PC-9 (cell line): ENCODE measurements at regions not wholly inside any gene's neighbourhood (a gene's known extent, or its start where the extent isn't known, plus 50 kb on each side); places are given as distances from the start of the nearest gene placed in this dataset.
A peak's percentile ranks its signal among the peaks of the same experiment; 100 is the strongest.

ENCODE experiments used
- BruUV-seq: library from RNA; stranded (reverse); fragments of 400-500 nt; replicated peaks from 2 replicates; lab custom pipeline; 2021; lab: Mats Ljungman, UMichigan
- CTCF ChIA-PET: fragments of 300-600 bp; sonication (Branson Sonifier 250); formaldehyde crosslinking; loops from one replicate; lab custom pipeline; 2022; ENCODE audit warnings: antibody characterized with exemption; lab: Charles Lee
- POLR2A ChIA-PET: fragments of 300-600 bp; sonication (Branson Sonifier 250); formaldehyde crosslinking; loops from one replicate; lab custom pipeline; 2022; ENCODE audit warnings: antibody characterized with exemption; ENCODE audit not compliant: unreplicated experiment; lab: Charles Lee
- DNase-seq, 2 experiments: peaks; one replicate each; pipeline versions ENCODE4 v3.0.0 to v3.0.0-alpha.2; 2015 to 2022; ENCODE audit warnings: mixed read lengths in 1 of 2
- H2AFZ ChIP-seq: fragments of 200-600 bp; sonication (generic); 2 replicates; pipeline ENCODE4 v1.8.1; 2017; ENCODE audit warnings: antibody characterized with exemption
- H3F3A ChIP-seq: fragments of 200-600 bp; sonication (generic); 2 replicates; pipeline ENCODE4 v1.8.1; 2017; ENCODE audit warnings: antibody characterized with exemption, mild to moderate bottlenecking, low read depth; ENCODE audit not compliant: insufficient read depth
- H3K27ac ChIP-seq: fragments of 200-600 bp; sonication (generic); 2 replicates; pipeline ENCODE4 v1.6.1; 2016; ENCODE audit warnings: mixed run types
- H3K27me3 ChIP-seq: fragments of 200-600 bp; sonication (generic); 2 replicates; pipeline ENCODE4 v1.6.1; 2016; ENCODE audit warnings: low read depth, mixed run types; ENCODE audit not compliant: insufficient read depth
- H3K36me3 ChIP-seq: fragments of 200-600 bp; sonication (generic); 2 replicates; pipeline ENCODE4 v1.6.1; 2016; ENCODE audit warnings: low read depth, mixed run types
- H3K4me1 ChIP-seq: fragments of 200-600 bp; sonication (generic); replicated peaks from 2 replicates; pipeline ENCODE4 v1.6.1; 2016; ENCODE audit warnings: mixed run types; ENCODE audit not compliant: insufficient read depth
- H3K4me2 ChIP-seq: fragments of 200-600 bp; sonication (generic); 2 replicates; pipeline ENCODE4 v1.6.1; 2017; ENCODE audit warnings: mixed run types
- H3K4me3 ChIP-seq: fragments of 200-600 bp; sonication (generic); 2 replicates; pipeline ENCODE4 v1.6.1; 2016; ENCODE audit warnings: mixed run types
- H3K79me2 ChIP-seq: fragments of 200-600 bp; sonication (generic); 2 replicates; pipeline ENCODE4 v1.6.1; 2017; ENCODE audit warnings: low read depth, mixed run types
- H3K9me2 ChIP-seq: fragments of 200-600 bp; sonication (generic); 2 replicates; pipeline ENCODE4 v1.8.1; 2017; ENCODE audit warnings: mild to moderate bottlenecking; ENCODE audit not compliant: insufficient read depth
- H3K9me3 ChIP-seq: fragments of 200-600 bp; sonication (generic); 2 replicates; pipeline ENCODE4 v1.8.1; 2016; ENCODE audit warnings: low read depth; ENCODE audit not compliant: insufficient read depth
- H4K20me1 ChIP-seq: fragments of 200-600 bp; sonication (generic); 2 replicates; pipeline ENCODE4 v1.8.1; 2017; ENCODE audit not compliant: insufficient read depth
- CTCF ChIP-seq: fragments of 200-600 bp; sonication (generic); conservative IDR thresholded peaks from 2 replicates; pipeline ENCODE4 v1.6.1; 2017; ENCODE audit warnings: mixed run types, antibody characterized with exemption, mild to moderate bottlenecking, moderate library complexity
- EZH2 ChIP-seq: fragments of 200-600 bp; sonication (generic); IDR thresholded peaks from 2 replicates; pipeline ENCODE4 v1.8.0; 2017; ENCODE audit warnings: antibody characterized with exemption, low read depth
- intact Hi-C: fragments of 100-400 bp; cut with micrococcal nuclease; formaldehyde crosslinking; loops from one replicate; pipeline ENCODE4 v1.10.0; 2022; ENCODE audit not compliant: unreplicated experiment

DNA sequence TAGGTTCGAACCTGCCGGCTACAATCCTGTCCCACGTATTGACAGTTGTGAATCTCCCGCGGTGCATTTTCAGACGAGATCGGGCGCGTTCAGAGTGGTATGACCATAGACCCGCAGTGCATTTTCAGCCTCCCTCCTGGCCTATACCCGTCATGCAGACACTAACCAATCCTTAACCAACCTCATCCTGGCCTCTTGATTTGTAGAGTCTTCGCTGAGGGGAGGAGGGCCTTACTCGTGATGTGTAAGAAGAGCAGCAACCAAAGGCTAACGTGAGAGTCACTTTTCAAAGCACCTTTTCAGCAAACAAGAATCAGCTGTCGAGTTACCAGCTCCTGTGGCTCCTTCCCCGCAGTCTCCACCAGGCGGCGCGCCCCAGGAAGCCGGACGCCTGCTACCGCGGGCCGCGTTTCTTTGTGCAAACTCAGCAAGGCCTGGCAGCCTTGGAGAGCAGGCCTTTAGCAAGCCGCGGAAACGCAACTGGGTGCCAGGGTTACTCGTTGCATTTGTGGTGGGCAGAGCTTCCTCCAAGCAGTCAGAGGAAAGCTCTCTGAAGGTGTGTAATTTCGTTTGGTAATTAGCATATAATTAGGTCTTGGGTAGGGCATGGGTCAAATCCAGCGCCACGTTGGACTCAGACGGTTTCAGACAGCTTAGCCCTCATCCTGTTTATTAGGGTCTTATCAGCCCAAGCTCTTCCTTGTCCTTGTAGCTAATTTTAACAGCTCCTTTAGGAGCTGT, 139.8 kb downstream of the OR2B2 start:
- H2AFZ ChIP-seq, result no peak overlapping the region

GRCh38 chr6:27771235-27771634, 141.0 kb downstream of the OR2B2 start:
- no peaks in the 10 kb centered on the region for H3K36me3 ChIP-seq
- no peaks in the 10 kb centered on the region for H3K9me2 ChIP-seq
- CTCF ChIA-PET, result no interaction called here
- H4K20me1 ChIP-seq, result no peaks in the 10 kb centered on the region
- no peak overlapping the region for H3K4me2 ChIP-seq
- POLR2A ChIA-PET, result interaction anchor here (0.6 to 0.7 kb wide), 2 partner anchors 625 to 1613 kb away, joined by 3 read pairs; a partner anchor contains a TSS
- no peaks in the 10 kb centered on the region for H3K4me1 ChIP-seq
- H3K27ac ChIP-seq, result no peak overlapping the region
- H3K79me2 ChIP-seq, result no peaks in the 10 kb centered on the region
- no peak overlapping the region for H2AFZ ChIP-seq
- no peak overlapping the region for H3K4me3 ChIP-seq
- BruUV-seq, result no TSS peak
- no peaks in the 10 kb centered on the region for H3K27me3 ChIP-seq
- DNase-seq, result no peak
- intact Hi-C loops, result no loop called here
- TF ChIP-seq CTCF (no peak), EZH2 (no peak)
- H3F3A ChIP-seq, result no peaks in the 10 kb centered on the region
- H3K9me3 ChIP-seq, result no peaks in the 10 kb centered on the region

More for the DNA sequence above, 139.8 kb downstream of the OR2B2 start:
- no peaks in the 10 kb centered on the region for H3K9me3 ChIP-seq
- H3K27ac ChIP-seq, result no peak overlapping the region
- POLR2A ChIA-PET, result interaction anchor here (0.6 to 0.7 kb wide), 3 partner anchors 42 to 595 kb away, joined by 5 to 24 read pairs (median 7); a partner anchor contains a TSS
- H3F3A ChIP-seq, result no peaks in the 10 kb centered on the region
- no TSS peak for BruUV-seq
- peak in 1 of 2 experiments; percentile 84 for DNase-seq
- H3K79me2 ChIP-seq, result no peaks in the 10 kb centered on the region
- no peaks in the 10 kb centered on the region for H3K36me3 ChIP-seq
- peak overlapping the region; percentile 46 for H3K4me2 ChIP-seq
- H3K9me2 ChIP-seq, result no peaks in the 10 kb centered on the region
- H3K4me3 ChIP-seq, result no peak overlapping the region
- peak; percentile 80 for TF ChIP-seq CTCF
- no peak for TF ChIP-seq EZH2
- no peaks in the 10 kb centered on the region for H3K4me1 ChIP-seq
- no peaks in the 10 kb centered on the region for H3K27me3 ChIP-seq
- CTCF ChIA-PET, result interaction anchor here (1.0 to 1.9 kb wide), 5 partner anchors 9 to 123 kb away, joined by 3 to 9 read pairs (median 4); no protein-coding TSS in a partner anchor
- H4K20me1 ChIP-seq, result no peaks in the 10 kb centered on the region
- intact Hi-C loops, result no loop called here

GRCh38 chr6:27770724-27771123, 141.5 kb downstream of the OR2B2 start:
- intact Hi-C loops, result no loop called here
- DNase-seq, result no peak
- H4K20me1 ChIP-seq, result no peaks in the 10 kb centered on the region
- H3K79me2 ChIP-seq, result no peaks in the 10 kb centered on the region
- no peaks in the 10 kb centered on the region for H3K36me3 ChIP-seq
- H3K9me2 ChIP-seq, result no peaks in the 10 kb centered on the region
- no peak overlapping the region for H3K27ac ChIP-seq
- H2AFZ ChIP-seq, result no peak overlapping the region
- ChIA-PET POLR2A (interaction anchor here (0.7 kb wide), 1 partner anchor 624 kb away, joined by 3 read pairs; a partner anchor contains a TSS), CTCF (no interaction called here)
- TF ChIP-seq CTCF (no peak), EZH2 (no peak)
- no peaks in the 10 kb centered on the region for H3F3A ChIP-seq
- H3K4me1 ChIP-seq, result no peaks in the 10 kb centered on the region
- BruUV-seq, result no TSS peak
- no peaks in the 10 kb centered on the region for H3K9me3 ChIP-seq
- no peak overlapping the region for H3K4me2 ChIP-seq
- no peak overlapping the region for H3K4me3 ChIP-seq
- no peaks in the 10 kb centered on the region for H3K27me3 ChIP-seq
